ENCODE measurements at regions not wholly inside any gene's neighbourhood (a gene's known extent, or its start where the extent isn't known, plus 50 kb on each side); places are given as distances from the start of the nearest gene placed in this dataset.

- WGBS (ENCODE audit: insufficient coverage, insufficient replicate concordance, low lambda C conversion rate, missing lambda C conversion rate) = 87% methylated on average over 4 of the region's 4 CpGs
- no TSS peak for BruUV-seq (replicated peaks)
- H3K27ac ChIP-seq (ENCODE audit: control insufficient read depth, insufficient read depth) = no peak overlapping the region
- H3K9ac ChIP-seq (ENCODE audit: control insufficient read depth, insufficient read depth, low read length) = no peak overlapping the region
- no peak overlapping the region for H2AFZ ChIP-seq (ENCODE audit: control insufficient read depth, low read depth, low read length)
- H3K27me3 ChIP-seq (replicated peaks in 1 of 2; ENCODE audit: control insufficient read depth in 2 of 2, insufficient read depth in 2 of 2, low read length in 1 of 2) = no peaks in the 10 kb centered on the region
- H3K4me1 ChIP-seq (ENCODE audit: control insufficient read depth, insufficient read depth, low read length) = no peaks in the 10 kb centered on the region
- no peak for DNase-seq (ENCODE audit: low read depth, low spot score)
- ChIA-PET POLR2A (interaction anchor here (1.6 kb wide), 1 partner anchor 11 kb away, joined by 3 read pairs; no protein-coding TSS in a partner anchor), CTCF (interaction anchor here (1.7 kb wide), 1 partner anchor 8 kb away, joined by 4 read pairs; no protein-coding TSS in a partner anchor), RAD21 (ENCODE audit: unreplicated experiment) (interaction anchor here (1.3 kb wide), 1 partner anchor 78 kb away, joined by 3 read pairs; no protein-coding TSS in a partner anchor), SMC1A (ENCODE audit: uncharacterized antibody, unreplicated experiment) (interaction anchor here (1.0 kb wide), 2 partner anchors 11 to 72 kb away, joined by 3 read pairs; no protein-coding TSS in a partner anchor)
- no peaks in the 10 kb centered on the region; the same call in 1 of the 3 replicates for H3K9me3 ChIP-seq (replicated peaks; ENCODE audit: control insufficient read depth, insufficient read depth, low read length)
- no peak overlapping the region for H3K4me2 ChIP-seq (ENCODE audit: control insufficient read depth, insufficient read depth)
- H3K36me3 ChIP-seq (ENCODE audit: control insufficient read depth in 2 of 2, insufficient read depth in 2 of 2, low read length in 1 of 2) = no peaks in the 10 kb centered on the region
- in situ Hi-C loops (cut with MboI) = no loop called here
- TF ChIP-seq FOS (IDR thresholded peaks at IDR 0.05; ENCODE audit: borderline replicate concordance, extremely low read depth, insufficient read length) (no peak), ELK1 (IDR thresholded peaks at IDR 0.05; ENCODE audit: low read depth, low read length) (no peak), BRCA1 (IDR thresholded peaks at IDR 0.05; ENCODE audit: low read depth, low read length) (no peak), TARDBP (IDR thresholded peaks at IDR 0.05; ENCODE audit: borderline replicate concordance) (no peak)
- intact Hi-C loops (cut with micrococcal nuclease; ENCODE audit: unreplicated experiment) = no loop called here
- ATAC-seq = no peak
- H4K20me1 ChIP-seq (ENCODE audit: control insufficient read depth, insufficient read depth) = no peaks in the 10 kb centered on the region
- no peaks in the 10 kb centered on the region for H3K79me2 ChIP-seq (ENCODE audit: control insufficient read depth, insufficient read depth, low read length)
- FAIRE-seq = no peak
- no peak overlapping the region for H3K4me3 ChIP-seq
Observed at GRCh38 chr10:110432814-110433565, 64.7 kb upstream of the DUSP5 start.

GRCh38 chr10:110433740-110434139, 64.0 kb upstream of the DUSP5 start:
- Histone ChIP-seq H3K9ac (ENCODE audit: control insufficient read depth, insufficient read depth, low read length) (no peak overlapping the region), H4K20me1 (ENCODE audit: control insufficient read depth, insufficient read depth) (no peaks in the 10 kb centered on the region), H3K27ac (ENCODE audit: control insufficient read depth, insufficient read depth) (no peak overlapping the region), H3K9me3 (replicated peaks; ENCODE audit: control insufficient read depth, insufficient read depth, low read length) (no peaks in the 10 kb centered on the region; the same call in 1 of the 3 replicates), H3K36me3 (ENCODE audit: control insufficient read depth in 2 of 2, insufficient read depth in 2 of 2, low read length in 1 of 2) (no peaks in the 10 kb centered on the region), H3K4me1 (ENCODE audit: control insufficient read depth, insufficient read depth, low read length) (no peaks in the 10 kb centered on the region), H3K27me3 (replicated peaks in 1 of 2; ENCODE audit: control insufficient read depth in 2 of 2, insufficient read depth in 2 of 2, low read length in 1 of 2) (no peaks in the 10 kb centered on the region), H3K4me3 (no peak overlapping the region), H2AFZ (ENCODE audit: control insufficient read depth, low read depth, low read length) (no peak overlapping the region), H3K79me2 (ENCODE audit: control insufficient read depth, insufficient read depth, low read length) (no peaks in the 10 kb centered on the region), H3K4me2 (ENCODE audit: control insufficient read depth, insufficient read depth) (no peak overlapping the region)
- DNase-seq (ENCODE audit: low read depth, low spot score) = no peak
- RAD21 ChIA-PET (ENCODE audit: unreplicated experiment) = no interaction called here
- ATAC-seq = no peak
- BruUV-seq (replicated peaks) = no TSS peak
- CTCF ChIA-PET = no interaction called here
- POLR2A ChIA-PET = interaction anchor here (1.6 kb wide), 1 partner anchor 12 kb away, joined by 3 read pairs; no protein-coding TSS in a partner anchor
- SMC1A ChIA-PET (ENCODE audit: uncharacterized antibody, unreplicated experiment) = interaction anchor here (1.0 to 1.5 kb wide), 2 partner anchors 11 to 12 kb away, joined by 3 to 4 read pairs; no protein-coding TSS in a partner anchor
- in situ Hi-C loops (cut with MboI) = no loop called here
- intact Hi-C loops (cut with micrococcal nuclease; ENCODE audit: unreplicated experiment) = no loop called here
- FAIRE-seq = no peak
- WGBS (ENCODE audit: insufficient coverage, insufficient replicate concordance, low lambda C conversion rate, missing lambda C conversion rate) = 83% methylated on average over 9 of the region's 9 CpGs
- TF ChIP-seq RFX5 (IDR thresholded peaks at IDR 0.05; ENCODE audit: low read depth, low read length) (no peak), SIX5 (IDR thresholded peaks at IDR 0.05; ENCODE audit: low read depth, low read length, severe bottlenecking) (no peak), SIN3A (IDR thresholded peaks at IDR 0.05; ENCODE audit: low read depth, low read length) (no peak), SREBF1 (IDR thresholded peaks at IDR 0.05; ENCODE audit: low read length) (no peak), BMI1 (IDR thresholded peaks at IDR 0.05; ENCODE audit: borderline replicate concordance) (no peak), YBX1 (IDR thresholded peaks at IDR 0.05) (no peak), ASH2L (IDR thresholded peaks at IDR 0.05; ENCODE audit: borderline replicate concordance, low read depth) (no peak), USF1 (IDR thresholded peaks at IDR 0.05; ENCODE audit: borderline replicate concordance, extremely low read length, insufficient read depth, low read depth, low read length) (no peak), PKNOX1 (IDR thresholded peaks at IDR 0.05) (no peak)
